GM23338 (cell line): ENCODE measurements at regions not wholly inside any gene's neighbourhood (a gene's known extent, or its start where the extent isn't known, plus 50 kb on each side); places are given as distances from the start of the nearest gene placed in this dataset.

Experiments
- CREB1 ChIP-seq: fragments of 250-450 bp; sonication (Bioruptor Pico); IDR thresholded peaks from 2 replicates; pipeline ENCODE4 v1.5.0; 2020; ENCODE audit warnings: low read depth, mild to moderate bottlenecking, moderate library complexity
- CTCF ChIP-seq, 2 experiments: fragments of 200-600 bp in 1 of 2; sonication (generic) in 1 of 2; conservative IDR thresholded peaks; 2 replicates each; pipeline versions ENCODE4 v1.5.1 to v1.6.1; 2016 to 2017; ENCODE audit warnings: antibody characterized with exemption in 2 of 2, low read depth in 2 of 2, mild to moderate bottlenecking in 2 of 2, moderate library complexity in 1 of 2
- EZH2 ChIP-seq: fragments of 200-600 bp; sonication (generic); IDR thresholded peaks from one replicate; pipeline ENCODE4 v1.8.0; 2017; ENCODE audit warnings: antibody characterized with exemption, mild to moderate bottlenecking, low read depth; ENCODE audit not compliant: unreplicated experiment
- JUNB ChIP-seq: IDR thresholded peaks from one replicate; pipeline ENCODE4 v1.6.1; 2016; ENCODE audit warnings: antibody characterized with exemption; ENCODE audit not compliant: unreplicated experiment
- POLR2AphosphoS5 ChIP-seq: IDR thresholded peaks from 2 replicates; pipeline ENCODE4 v1.6.1; 2016; ENCODE audit warnings: antibody characterized with exemption, low read depth

DNA sequence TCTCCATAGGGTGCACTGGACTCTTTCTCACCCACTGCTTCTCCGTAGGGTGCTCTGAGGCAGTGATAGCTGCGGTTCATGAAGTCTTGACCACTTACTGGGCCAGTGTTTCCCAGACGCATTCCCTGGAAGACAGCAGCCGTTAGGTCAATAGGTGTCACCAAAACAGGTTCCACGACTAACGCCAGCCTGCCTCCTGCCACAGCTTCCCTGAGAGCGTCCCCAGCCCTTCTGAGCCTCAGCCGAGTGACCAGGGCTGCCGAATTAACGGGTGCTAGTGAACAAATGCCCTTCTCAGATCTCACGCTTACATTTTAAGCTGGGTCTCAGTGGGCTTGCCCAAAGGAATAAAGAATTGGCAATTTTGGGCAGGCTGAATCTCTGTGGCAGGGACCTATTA lies 188.7 kb upstream of the TNRC6C start:
- TF ChIP-seq CTCF (conservative IDR thresholded peaks at IDR 0.05; ENCODE audit: low read depth in 2 of 2) (no peak), CREB1 (CRISPR knock-in tag) (no peak), JUNB (no peak), POLR2AphosphoS5 (no peak), EZH2 (no peak)
